ENCODE measurements at regions not wholly inside any gene's neighbourhood (a gene's known extent, or its start where the extent isn't known, plus 50 kb on each side); places are given as distances from the start of the nearest gene placed in this dataset.

DNA sequence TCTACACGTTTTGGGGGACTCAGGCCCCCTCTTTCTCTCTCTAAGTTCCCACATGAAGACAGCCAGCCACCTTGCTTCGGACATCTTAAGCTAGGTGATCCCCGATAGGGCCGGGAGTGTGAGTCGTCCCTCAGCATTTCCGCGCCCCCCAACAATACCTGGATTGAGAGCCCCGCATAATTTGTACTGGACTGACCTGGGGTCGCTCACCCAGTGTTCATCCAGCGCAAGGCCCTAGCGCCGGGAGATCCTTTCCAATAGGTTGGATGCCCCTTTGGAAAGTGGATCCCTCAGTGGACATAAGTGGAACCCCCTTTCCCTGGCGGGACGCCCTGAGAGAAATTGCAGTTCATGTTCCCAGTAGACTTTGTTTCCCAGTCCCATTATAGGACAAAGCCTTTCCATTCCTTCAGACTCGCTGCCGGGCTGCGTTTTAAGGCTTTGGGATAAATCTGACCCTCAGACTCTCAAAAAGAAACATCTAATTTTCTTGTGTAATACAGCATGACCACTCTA is 77.8 kb upstream of the KCNH7 start:
- H3K27me3 ChIP-seq = no peaks in the 10 kb centered on the region
- 91 to 93% (median 92%) methylated on average over 12 to 17 of the region's 17 CpGs for WGBS, 4 donors
- intact Hi-C loops (cut with DNase I) = no loop called here
- no peaks in the 10 kb centered on the region for H3K36me3 ChIP-seq (replicated peaks in 1 of 2)
- H3K4me1 ChIP-seq (replicated peaks in 1 of 2) = no peaks in the 10 kb centered on the region
- TF ChIP-seq POLR2A (IDR thresholded peaks at IDR 0.05) = no peak
- TF ChIP-seq, protein P1, sequence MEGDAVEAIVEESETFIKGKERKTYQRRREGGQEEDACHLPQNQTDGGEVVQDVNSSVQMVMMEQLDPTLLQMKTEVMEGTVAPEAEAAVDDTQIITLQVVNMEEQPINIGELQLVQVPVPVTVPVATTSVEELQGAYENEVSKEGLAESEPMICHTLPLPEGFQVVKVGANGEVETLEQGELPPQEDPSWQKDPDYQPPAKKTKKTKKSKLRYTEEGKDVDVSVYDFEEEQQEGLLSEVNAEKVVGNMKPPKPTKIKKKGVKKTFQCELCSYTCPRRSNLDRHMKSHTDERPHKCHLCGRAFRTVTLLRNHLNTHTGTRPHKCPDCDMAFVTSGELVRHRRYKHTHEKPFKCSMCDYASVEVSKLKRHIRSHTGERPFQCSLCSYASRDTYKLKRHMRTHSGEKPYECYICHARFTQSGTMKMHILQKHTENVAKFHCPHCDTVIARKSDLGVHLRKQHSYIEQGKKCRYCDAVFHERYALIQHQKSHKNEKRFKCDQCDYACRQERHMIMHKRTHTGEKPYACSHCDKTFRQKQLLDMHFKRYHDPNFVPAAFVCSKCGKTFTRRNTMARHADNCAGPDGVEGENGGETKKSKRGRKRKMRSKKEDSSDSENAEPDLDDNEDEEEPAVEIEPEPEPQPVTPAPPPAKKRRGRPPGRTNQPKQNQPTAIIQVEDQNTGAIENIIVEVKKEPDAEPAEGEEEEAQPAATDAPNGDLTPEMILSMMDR (IDR thresholded peaks at IDR 0.05) = no peak
- no peak overlapping the region for H3K27ac ChIP-seq
- no peak for DNase-seq
- no peaks in the 10 kb centered on the region for H3K9me3 ChIP-seq (replicated peaks in 1 of 3)
- H3K4me3 ChIP-seq = no peak overlapping the region

GRCh38 chr2:162915858-162916257 is 77.3 kb upstream of the KCNH7 start:
- H3K9me3 ChIP-seq (replicated peaks in 1 of 3) = no peaks in the 10 kb centered on the region
- intact Hi-C loops (cut with DNase I) = no loop called here
- no peaks in the 10 kb centered on the region for H3K27me3 ChIP-seq
- no peaks in the 10 kb centered on the region for H3K4me1 ChIP-seq (replicated peaks in 1 of 2)
- no peaks in the 10 kb centered on the region for H3K36me3 ChIP-seq (replicated peaks in 1 of 2)
- no peak overlapping the region for H3K27ac ChIP-seq
- TF ChIP-seq POLR2A (IDR thresholded peaks at IDR 0.05) = no peak
- TF ChIP-seq, protein P1 (IDR thresholded peaks at IDR 0.05) = no peak
- 80 to 90% (median 84%) methylated on average over 8 of the region's 8 CpGs for WGBS, 4 donors
- DNase-seq = no peak
- H3K4me3 ChIP-seq = no peak overlapping the region

GRCh38 chr2:162914161-162914560 is 75.6 kb upstream of the KCNH7 start:
- 88 to 91% (median 90%) methylated on average over 2 of the region's 2 CpGs for WGBS, 4 donors
- H3K9me3 ChIP-seq (replicated peaks in 1 of 3) = no peaks in the 10 kb centered on the region
- no peak overlapping the region for H3K4me3 ChIP-seq
- TF ChIP-seq, protein P1 (IDR thresholded peaks at IDR 0.05) = no peak
- TF ChIP-seq POLR2A (IDR thresholded peaks at IDR 0.05) = no peak
- H3K4me1 ChIP-seq (replicated peaks in 1 of 2) = no peaks in the 10 kb centered on the region
- intact Hi-C loops (cut with DNase I) = no loop called here
- H3K27me3 ChIP-seq = no peaks in the 10 kb centered on the region
- H3K27ac ChIP-seq = no peak overlapping the region
- no peak for DNase-seq
- H3K36me3 ChIP-seq (replicated peaks in 1 of 2) = no peaks in the 10 kb centered on the region

DNA sequence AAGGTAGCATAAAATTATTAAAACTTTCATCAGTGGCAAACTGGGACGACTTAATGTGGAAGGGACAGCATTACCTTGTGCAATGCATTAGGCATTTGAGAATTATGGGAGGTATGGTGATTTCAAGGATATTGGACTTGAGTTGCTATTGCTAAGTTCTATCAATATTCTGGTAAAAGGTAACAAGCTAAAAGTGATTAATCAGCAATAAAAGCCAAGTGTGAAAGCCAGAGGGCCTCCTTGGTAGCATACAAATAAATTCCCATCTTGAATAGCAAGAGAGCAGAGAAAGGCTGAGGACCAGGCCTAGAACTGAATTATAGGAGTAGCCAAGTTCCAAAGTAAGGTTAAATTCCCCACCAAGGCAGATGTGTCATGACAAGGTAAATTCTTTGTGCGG is 74.2 kb upstream of the KCNH7 start:
- DNase-seq = no peak
- Histone ChIP-seq H3K4me3 (no peak overlapping the region), H3K4me1 (replicated peaks in 1 of 2) (no peaks in the 10 kb centered on the region), H3K36me3 (replicated peaks in 1 of 2) (no peaks in the 10 kb centered on the region), H3K27me3 (no peaks in the 10 kb centered on the region), H3K9me3 (replicated peaks in 1 of 3) (no peaks in the 10 kb centered on the region), H3K27ac (no peak overlapping the region)
- no peak for TF ChIP-seq POLR2A (IDR thresholded peaks at IDR 0.05)
- TF ChIP-seq, protein P1 (IDR thresholded peaks at IDR 0.05) = no peak
- intact Hi-C loops (cut with DNase I) = no loop called here
- WGBS, 4 donors = 74 to 85% (median 76%) methylated on average over 2 of the region's 2 CpGs
